G401.6 (cell line): ENCODE measurements at regions not wholly inside any gene's neighbourhood (a gene's known extent, or its start where the extent isn't known, plus 50 kb on each side); places are given as distances from the start of the nearest gene placed in this dataset.
"Not testable (repeated sequence)": the region's sequence is repeated elsewhere in the genome, so short reads cannot be mapped to it uniquely, and the experiment has no call there.

Experiments used
- FAIRE-seq: peaks from 2 replicates; lab custom pipeline; 2012; peaks lifted over from hg19 to GRCh38; lab: Jason Lieb, UNC

DNA sequence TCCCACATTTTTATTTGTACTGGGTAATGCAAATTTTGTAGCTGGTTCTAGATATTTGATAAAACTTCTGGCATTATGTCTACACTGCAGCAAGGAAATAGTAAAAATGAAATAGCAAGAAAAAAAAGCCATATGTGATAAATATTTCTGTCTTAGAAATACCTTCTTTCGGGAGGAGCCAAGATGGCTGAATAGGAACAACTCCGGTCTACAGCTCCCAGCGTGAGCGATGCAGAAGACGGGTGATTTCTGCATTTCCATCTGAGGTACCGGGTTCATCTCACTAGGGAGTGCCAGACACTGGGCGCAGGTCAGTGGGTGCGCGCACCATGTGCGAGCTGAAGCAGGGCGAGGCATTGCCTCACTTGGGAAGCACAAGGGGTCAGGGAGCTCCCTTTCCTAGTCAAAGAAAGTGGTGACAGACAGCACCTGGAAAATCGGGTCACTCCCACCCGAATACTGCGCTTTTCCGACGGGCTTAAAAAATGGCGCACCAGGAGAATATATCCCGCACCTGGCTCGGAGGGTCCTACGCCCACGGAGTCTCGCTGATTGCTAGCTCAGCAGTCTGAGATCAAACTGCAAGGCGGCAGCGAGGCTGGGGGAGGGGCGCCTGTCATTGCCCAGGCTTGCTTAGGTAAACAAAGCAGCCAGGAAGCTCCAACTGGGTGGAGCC lies 461.4 kb downstream of the ZWINT start:
- FAIRE-seq = not testable (repeated sequence)

- no peak for FAIRE-seq
Measured at GRCh38 chr10:55897490-55897921, 463.6 kb downstream of the ZWINT start.

DNA sequence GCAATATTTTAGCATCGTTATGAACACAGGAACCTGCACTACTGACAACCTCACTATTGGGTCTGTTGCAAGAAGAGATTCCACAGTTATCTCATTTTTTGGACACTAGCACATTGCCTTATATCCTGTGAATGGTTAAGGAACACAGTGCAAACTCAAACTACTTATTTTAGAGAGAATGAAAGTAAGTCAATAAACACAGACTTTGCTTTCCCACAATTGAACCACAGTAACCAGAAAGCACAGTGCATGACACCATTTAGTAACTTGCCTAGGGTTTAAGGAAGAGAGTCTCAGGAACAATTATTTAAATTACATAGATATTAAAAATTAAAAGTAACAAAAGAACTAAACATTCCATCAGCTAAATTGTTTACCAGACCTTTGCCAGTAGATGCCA lies 468.8 kb downstream of the ZWINT start:
- no peak for FAIRE-seq

DNA sequence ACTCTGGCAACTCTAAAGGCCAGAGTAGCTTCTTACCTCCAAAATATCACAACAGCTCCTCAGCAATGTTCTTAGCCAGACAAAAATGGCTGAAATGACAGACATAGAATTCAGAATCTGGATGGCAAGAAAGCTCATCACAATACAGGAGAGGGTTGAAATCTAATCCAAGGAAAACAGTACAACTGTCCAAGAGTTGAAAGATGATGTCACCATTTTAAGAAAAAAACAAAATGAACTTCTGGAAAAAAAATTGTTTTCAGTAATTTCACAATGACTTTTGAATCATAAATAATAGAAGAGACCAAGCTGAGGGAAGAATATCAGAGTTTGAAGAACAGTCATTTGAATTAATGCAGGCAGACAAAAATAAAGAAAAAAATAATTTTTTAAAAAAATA lies 479.5 kb downstream of the ZWINT start:
- no peak for FAIRE-seq

GRCh38 chr10:55873485-55873884 lies 487.6 kb downstream of the ZWINT start:
- FAIRE-seq = no peak

GRCh38 chr10:55870186-55870585 lies 490.9 kb downstream of the ZWINT start:
- no peak for FAIRE-seq

DNA sequence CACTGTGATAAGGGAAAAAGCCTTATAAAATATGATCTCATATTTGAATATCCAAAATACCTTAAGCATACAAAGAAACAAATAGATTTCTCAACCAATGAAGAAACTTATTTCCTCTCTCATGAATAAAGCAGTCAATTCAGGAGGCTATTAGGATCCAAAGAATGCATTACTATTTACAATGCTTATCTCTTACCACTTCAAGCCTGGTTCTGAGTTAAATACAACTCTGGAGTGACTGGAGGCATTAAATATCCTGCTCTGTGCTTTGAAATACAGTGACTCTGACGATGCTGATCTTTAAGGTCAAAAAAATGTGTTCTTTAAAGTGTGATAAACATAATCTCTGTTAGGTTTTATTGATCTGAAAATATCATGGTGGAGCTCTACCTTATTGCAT lies 493.2 kb downstream of the ZWINT start:
- FAIRE-seq = no peak

DNA sequence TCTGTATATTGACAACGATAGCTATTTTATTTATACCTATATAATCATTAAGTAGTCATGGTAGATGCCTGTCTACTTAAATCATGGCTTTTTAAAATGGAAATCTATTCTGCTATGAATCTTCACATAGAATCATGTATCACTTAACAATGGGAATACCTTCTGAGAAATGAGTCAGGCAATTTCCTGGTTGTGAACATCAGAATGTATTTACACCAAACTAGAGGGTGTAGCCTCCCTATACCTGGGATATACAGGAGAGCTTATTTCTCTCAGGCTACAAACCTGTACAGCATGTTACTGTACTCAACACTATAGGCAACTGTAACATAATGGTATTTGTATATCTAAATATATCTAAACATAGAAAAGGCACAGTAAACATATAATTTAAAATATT lies 502.3 kb downstream of the ZWINT start:
- no peak for FAIRE-seq

GRCh38 chr10:55852900-55853299 lies 508.2 kb downstream of the ZWINT start:
- no peak for FAIRE-seq

DNA sequence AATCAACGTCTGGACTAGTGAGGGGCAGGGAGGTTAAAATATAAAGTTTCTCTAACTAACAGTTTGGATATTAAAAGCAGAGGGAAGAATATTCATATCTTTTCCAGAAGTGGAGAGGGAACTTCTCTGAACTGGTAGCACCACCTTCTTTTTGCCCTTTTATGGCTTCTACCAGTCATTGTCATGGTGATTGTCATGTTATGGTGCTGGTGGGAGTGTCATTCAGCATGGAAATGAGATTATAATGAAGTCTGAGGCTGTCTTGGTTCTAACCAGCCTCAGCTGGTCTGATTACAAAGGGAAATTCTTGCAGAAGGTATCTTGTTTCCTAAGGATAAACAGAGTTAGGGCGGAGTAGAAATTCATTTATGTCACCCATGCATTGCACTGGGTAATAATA lies 523.8 kb downstream of the ZWINT start:
- FAIRE-seq = no peak

- FAIRE-seq = no peak
Measured at GRCh38 chr10:55822096-55822495, 539.0 kb downstream of the ZWINT start.

DNA sequence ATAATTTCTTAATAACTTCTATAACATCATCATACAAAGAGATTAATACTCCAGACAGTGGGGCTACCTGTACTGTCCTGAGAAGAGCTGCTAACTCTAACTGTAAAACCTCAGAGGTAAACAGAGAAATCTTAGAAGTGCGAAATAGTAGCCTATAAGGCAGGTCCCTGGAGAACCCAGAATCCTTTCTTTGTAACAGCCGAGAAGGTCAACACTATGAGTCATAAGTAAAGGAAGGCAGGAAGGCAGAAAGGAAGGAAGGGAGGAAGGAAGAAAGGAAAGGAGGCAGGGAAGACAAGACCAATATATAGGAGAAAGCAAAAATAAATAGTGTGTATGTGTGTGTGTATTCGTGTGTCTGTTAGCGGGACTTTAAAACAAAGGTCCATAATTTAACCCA lies 540.6 kb downstream of the ZWINT start:
- no peak for FAIRE-seq

- no peak for FAIRE-seq
Measured at GRCh38 chr10:55820071-55820470, 541.0 kb downstream of the ZWINT start.

GRCh38 chr10:55813451-55814170 lies 547.4 kb downstream of the ZWINT start:
- FAIRE-seq = no peak

GRCh38 chr10:55803055-55803454 lies 558.0 kb downstream of the ZWINT start:
- no peak for FAIRE-seq

DNA sequence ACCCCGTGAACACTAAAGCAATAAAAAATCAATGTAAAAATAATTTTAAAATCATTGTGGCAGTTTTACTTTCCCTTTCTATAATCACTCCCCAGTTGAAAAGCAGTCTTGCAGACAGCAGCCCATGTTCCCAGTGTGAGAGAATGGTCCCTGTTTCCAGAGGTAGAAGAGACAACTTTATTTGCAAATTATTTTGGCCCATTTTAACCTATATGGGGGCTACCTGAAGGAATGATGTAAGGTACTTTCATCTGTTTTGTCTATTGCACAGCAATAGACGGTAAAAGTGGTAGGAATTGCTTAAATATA lies 559.8 kb downstream of the ZWINT start:
- no peak for FAIRE-seq

- FAIRE-seq = no peak
Measured at GRCh38 chr10:55800602-55801352, 560.3 kb downstream of the ZWINT start.

DNA sequence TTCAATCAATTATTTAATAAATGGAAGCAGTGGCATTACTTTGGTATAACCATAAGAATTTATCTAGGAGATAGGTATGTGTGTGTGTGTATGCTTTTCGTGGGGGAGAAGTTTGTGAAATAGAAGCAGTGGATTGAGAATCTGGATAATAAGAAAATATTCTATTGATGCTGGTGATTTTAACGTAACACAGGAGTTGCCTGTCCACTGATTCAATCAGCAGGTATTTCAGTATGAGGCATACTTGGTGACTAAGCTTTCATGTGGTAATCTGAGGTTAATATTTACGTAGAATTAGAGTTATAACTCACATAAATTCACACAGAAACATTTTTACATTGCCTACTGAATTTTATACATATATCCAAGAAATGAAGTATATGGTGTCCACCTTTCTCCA lies 568.0 kb downstream of the ZWINT start:
- no peak for FAIRE-seq

DNA sequence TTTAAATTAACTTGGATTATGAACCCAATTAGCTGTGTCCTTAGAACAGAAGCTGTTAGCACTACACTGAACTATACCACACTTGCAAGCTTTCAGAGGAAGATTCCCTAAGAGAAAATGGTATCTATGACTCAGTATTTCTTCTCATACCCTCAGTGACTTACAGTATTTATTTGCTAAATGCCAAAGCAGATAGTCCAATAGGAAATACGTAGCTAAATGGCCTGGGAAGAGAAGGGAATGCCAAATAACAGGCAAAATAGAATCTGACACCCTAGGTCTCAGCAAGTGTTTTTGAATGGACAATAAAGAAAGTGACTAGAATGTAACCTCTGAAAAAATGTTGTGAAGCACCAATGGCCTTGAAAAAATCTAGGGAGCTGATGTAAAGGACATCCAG lies 570.8 kb downstream of the ZWINT start:
- not testable (repeated sequence) for FAIRE-seq

GRCh38 chr10:55786461-55787050 lies 574.5 kb downstream of the ZWINT start:
- FAIRE-seq = no peak

GRCh38 chr10:55782181-55782580 lies 578.9 kb downstream of the ZWINT start:
- FAIRE-seq = no peak

GRCh38 chr10:55766212-55766611 lies 594.8 kb downstream of the ZWINT start:
- no peak for FAIRE-seq

- FAIRE-seq = no peak
Measured at GRCh38 chr10:55750458-55750857, 610.6 kb downstream of the ZWINT start.
